ENCODE measurements at regions not wholly inside any gene's neighbourhood (a gene's known extent, or its start where the extent isn't known, plus 50 kb on each side); places are given as distances from the start of the nearest gene placed in this dataset.

DNA sequence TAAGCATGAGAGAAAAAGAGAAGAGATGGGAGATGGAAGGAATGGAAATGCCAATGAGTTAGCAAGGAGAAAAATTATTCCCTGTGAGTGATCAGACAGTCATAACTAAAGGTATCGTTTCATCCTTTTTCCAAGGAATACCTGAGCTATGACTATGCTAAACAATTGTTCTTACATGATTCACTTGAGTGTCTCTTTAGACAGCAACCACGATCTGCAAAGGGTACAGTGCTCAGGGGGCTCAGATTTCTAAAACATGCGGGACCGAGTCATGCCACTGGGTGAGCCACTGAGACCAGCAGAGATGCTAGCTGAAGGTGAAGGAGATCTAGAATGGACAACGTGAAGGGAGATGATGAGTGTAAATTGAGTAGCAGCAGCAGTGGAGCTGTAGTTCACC is 78.0 kb upstream of the CTTNBP2 start:
- Histone ChIP-seq H3K27me3 (replicated peaks; ENCODE audit: control insufficient read depth, insufficient read depth, low read length) (no peaks in the 10 kb centered on the region; the same call in 1 of the 2 replicates), H3K4me3 (replicated peaks; ENCODE audit: low read depth, low read length) (no peak overlapping the region), H3K36me3 (ENCODE audit: control insufficient read depth, insufficient read depth, low read length) (no peaks in the 10 kb centered on the region)
- DNase-seq (ENCODE audit: extremely low read depth, insufficient read length): no peak
- TF ChIP-seq, protein P1, sequence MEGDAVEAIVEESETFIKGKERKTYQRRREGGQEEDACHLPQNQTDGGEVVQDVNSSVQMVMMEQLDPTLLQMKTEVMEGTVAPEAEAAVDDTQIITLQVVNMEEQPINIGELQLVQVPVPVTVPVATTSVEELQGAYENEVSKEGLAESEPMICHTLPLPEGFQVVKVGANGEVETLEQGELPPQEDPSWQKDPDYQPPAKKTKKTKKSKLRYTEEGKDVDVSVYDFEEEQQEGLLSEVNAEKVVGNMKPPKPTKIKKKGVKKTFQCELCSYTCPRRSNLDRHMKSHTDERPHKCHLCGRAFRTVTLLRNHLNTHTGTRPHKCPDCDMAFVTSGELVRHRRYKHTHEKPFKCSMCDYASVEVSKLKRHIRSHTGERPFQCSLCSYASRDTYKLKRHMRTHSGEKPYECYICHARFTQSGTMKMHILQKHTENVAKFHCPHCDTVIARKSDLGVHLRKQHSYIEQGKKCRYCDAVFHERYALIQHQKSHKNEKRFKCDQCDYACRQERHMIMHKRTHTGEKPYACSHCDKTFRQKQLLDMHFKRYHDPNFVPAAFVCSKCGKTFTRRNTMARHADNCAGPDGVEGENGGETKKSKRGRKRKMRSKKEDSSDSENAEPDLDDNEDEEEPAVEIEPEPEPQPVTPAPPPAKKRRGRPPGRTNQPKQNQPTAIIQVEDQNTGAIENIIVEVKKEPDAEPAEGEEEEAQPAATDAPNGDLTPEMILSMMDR (IDR thresholded peaks at IDR 0.05; ENCODE audit: insufficient read depth, low read length, poor library complexity, severe bottlenecking): no peak

DNA sequence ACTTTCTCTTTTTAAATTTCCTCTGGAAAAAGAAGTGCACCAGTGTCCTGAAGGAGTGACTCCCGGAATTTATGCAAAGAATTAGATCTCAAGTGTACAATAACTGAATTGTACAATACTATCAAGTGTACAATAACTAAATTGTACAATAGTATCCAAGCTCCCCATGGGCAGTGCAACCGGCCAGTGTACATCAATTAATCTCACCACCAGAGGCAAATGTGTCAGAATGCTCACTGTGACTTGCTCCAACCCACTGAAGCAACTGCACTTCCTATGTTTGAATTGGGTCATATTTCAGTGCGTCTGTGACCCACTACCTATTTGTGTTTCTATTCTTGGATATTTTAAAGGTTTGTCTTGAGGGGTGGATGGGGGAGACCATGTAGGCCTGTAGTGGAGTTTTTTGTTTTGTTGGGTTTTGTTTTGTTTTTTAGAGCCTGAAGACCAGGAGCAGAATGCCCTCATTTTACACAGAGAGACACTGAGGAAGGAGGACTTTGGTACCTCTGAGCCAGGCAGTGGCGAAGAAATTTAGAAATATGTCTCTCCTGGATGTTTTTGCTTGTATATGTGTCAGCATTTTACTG is 78.5 kb upstream of the CTTNBP2 start:
- no peaks in the 10 kb centered on the region; the same call in 1 of the 2 replicates for H3K27me3 ChIP-seq (replicated peaks; ENCODE audit: control insufficient read depth, insufficient read depth, low read length)
- TF ChIP-seq, protein P1 (IDR thresholded peaks at IDR 0.05; ENCODE audit: insufficient read depth, low read length, poor library complexity, severe bottlenecking): no peak
- H3K36me3 ChIP-seq (ENCODE audit: control insufficient read depth, insufficient read depth, low read length): no peaks in the 10 kb centered on the region
- no peak for DNase-seq (ENCODE audit: extremely low read depth, insufficient read length)
- H3K4me3 ChIP-seq (replicated peaks; ENCODE audit: low read depth, low read length): no peak overlapping the region

DNA sequence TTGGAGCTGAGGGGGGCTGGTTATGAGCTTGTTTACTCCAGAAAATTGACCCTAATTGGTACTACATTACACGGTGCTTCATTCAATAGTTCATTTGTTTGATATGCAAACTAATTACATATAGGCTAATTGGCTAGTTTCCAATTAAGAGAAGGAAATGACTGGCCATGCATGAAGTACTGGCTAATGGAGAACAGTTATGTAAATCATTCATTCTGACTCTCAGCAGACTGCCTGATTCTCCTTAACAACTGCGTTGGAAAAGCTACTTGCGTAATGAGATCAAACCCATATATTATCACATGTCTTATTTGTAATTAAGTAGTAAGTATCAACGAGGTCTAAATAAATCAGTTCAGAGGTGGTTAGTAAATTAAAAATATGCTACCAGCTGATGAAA is 81.8 kb upstream of the CTTNBP2 start:
- no peak overlapping the region for H3K4me3 ChIP-seq (replicated peaks; ENCODE audit: low read depth, low read length)
- DNase-seq (ENCODE audit: extremely low read depth, insufficient read length): no peak
- H3K36me3 ChIP-seq (ENCODE audit: control insufficient read depth, insufficient read depth, low read length): no peaks in the 10 kb centered on the region
- H3K27me3 ChIP-seq (replicated peaks; ENCODE audit: control insufficient read depth, insufficient read depth, low read length): no peaks in the 10 kb centered on the region
- TF ChIP-seq, protein P1 (IDR thresholded peaks at IDR 0.05; ENCODE audit: insufficient read depth, low read length, poor library complexity, severe bottlenecking): no peak

DNA sequence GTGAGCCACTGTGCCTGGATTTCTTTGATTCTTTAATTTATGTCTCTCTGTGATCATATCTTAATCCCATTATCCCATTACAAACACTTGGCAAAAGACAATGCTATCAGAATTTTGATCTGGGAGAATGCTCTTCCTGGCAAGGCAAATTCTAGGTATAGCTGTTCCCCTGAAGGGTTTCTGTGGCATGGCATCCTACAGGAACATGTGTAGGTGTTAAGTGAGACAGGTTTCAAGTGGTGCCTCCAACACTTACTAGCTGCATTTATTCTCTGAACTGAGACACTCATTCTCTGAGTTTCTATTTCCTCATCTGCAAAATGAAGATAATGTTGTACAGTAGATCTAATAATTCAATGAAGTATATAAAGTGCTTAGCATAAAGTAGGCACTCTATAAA is 87.1 kb upstream of the CTTNBP2 start:
- no peaks in the 10 kb centered on the region; the same call in 1 of the 2 replicates for H3K27me3 ChIP-seq (replicated peaks; ENCODE audit: control insufficient read depth, insufficient read depth, low read length)
- no peaks in the 10 kb centered on the region for H3K36me3 ChIP-seq (ENCODE audit: control insufficient read depth, insufficient read depth, low read length)
- no peak overlapping the region for H3K4me3 ChIP-seq (replicated peaks; ENCODE audit: low read depth, low read length)
- TF ChIP-seq, protein P1 (IDR thresholded peaks at IDR 0.05; ENCODE audit: insufficient read depth, low read length, poor library complexity, severe bottlenecking): no peak
- DNase-seq (ENCODE audit: extremely low read depth, insufficient read length): no peak

DNA sequence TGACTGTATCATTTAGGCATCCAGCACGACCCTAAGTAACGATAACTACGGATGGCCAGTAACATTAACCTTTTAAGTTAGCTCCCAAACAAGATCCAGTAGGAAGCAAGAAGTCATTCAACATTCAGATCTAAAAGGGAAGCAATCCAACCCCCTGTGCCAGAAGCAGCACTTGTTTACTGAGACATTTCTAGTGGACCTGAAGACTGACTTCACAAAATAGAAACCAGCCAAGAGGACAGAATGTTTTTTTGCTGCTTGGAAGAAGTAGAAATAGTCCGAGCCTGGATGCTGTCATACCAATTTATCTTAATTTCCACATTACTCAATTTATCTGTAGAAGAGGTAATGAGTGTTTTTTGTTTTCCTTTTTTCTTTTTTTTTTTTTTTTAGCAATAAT is 88.0 kb upstream of the CTTNBP2 start:
- Histone ChIP-seq H3K36me3 (ENCODE audit: control insufficient read depth, insufficient read depth, low read length) (no peaks in the 10 kb centered on the region), H3K4me3 (replicated peaks; ENCODE audit: low read depth, low read length) (no peak overlapping the region), H3K27me3 (replicated peaks; ENCODE audit: control insufficient read depth, insufficient read depth, low read length) (no peaks in the 10 kb centered on the region; the same call in 1 of the 2 replicates)
- no peak for DNase-seq (ENCODE audit: extremely low read depth, insufficient read length)
- TF ChIP-seq, protein P1 (IDR thresholded peaks at IDR 0.05; ENCODE audit: insufficient read depth, low read length, poor library complexity, severe bottlenecking): no peak
